H7 (cell line): ENCODE measurements at regions not wholly inside any gene's neighbourhood (a gene's known extent, or its start where the extent isn't known, plus 50 kb on each side); places are given as distances from the start of the nearest gene placed in this dataset.

Experiments
- DNase-seq: peaks from one replicate; pipeline ENCODE4 v3.0.0; 2012
- H3K27me3 ChIP-seq: 2 replicates; pipeline ENCODE4 v1.6.0; 2011; ENCODE audit warnings: mild to moderate bottlenecking, low read length; ENCODE audit not compliant: control insufficient read depth, insufficient read depth
- H3K36me3 ChIP-seq: replicated peaks from 2 replicates; pipeline ENCODE4 v1.5.1; 2011; ENCODE audit warnings: low read length; ENCODE audit not compliant: control insufficient read depth, insufficient read depth
- H3K4me3 ChIP-seq: 2 replicates; pipeline ENCODE4 v1.5.1; 2011; ENCODE audit warnings: low read depth, mild to moderate bottlenecking, control low read depth, low read length, moderate library complexity; ENCODE audit not compliant: insufficient read depth

GRCh38 chr7:10308276-10308675 lies 665.4 kb upstream of the PHF14 start:
- Histone ChIP-seq H3K36me3 (no peaks in the 10 kb centered on the region), H3K27me3 (no peaks in the 10 kb centered on the region), H3K4me3 (no peak overlapping the region)
- no peak for DNase-seq

GRCh38 chr7:10312942-10313341 lies 660.7 kb upstream of the PHF14 start:
- H3K27me3 ChIP-seq, result no peaks in the 10 kb centered on the region
- DNase-seq, result no peak
- H3K36me3 ChIP-seq, result no peaks in the 10 kb centered on the region
- no peak overlapping the region for H3K4me3 ChIP-seq

- Histone ChIP-seq H3K4me3 (no peak overlapping the region), H3K27me3 (no peaks in the 10 kb centered on the region)
- DNase-seq, result no peak
Observed at GRCh38 chr7:10315881-10316280, 657.8 kb upstream of the PHF14 start.

GRCh38 chr7:10316488-10316887 lies 657.2 kb upstream of the PHF14 start:
- Histone ChIP-seq H3K4me3 (no peak overlapping the region), H3K27me3 (no peaks in the 10 kb centered on the region), H3K36me3 (no peaks in the 10 kb centered on the region)
- DNase-seq, result no peak

More at GRCh38 chr7:10315881-10316280, 657.8 kb upstream of the PHF14 start:
- no peaks in the 10 kb centered on the region for H3K36me3 ChIP-seq

GRCh38 chr7:10325395-10325794 lies 648.3 kb upstream of the PHF14 start:
- DNase-seq, result no peak

GRCh38 chr7:10343108-10343507 lies 630.6 kb upstream of the PHF14 start:
- Histone ChIP-seq H3K36me3 (no peaks in the 10 kb centered on the region), H3K4me3 (no peak overlapping the region), H3K27me3 (no peaks in the 10 kb centered on the region)
- DNase-seq, result no peak

More at GRCh38 chr7:10325395-10325794, 648.3 kb upstream of the PHF14 start:
- Histone ChIP-seq H3K4me3 (no peak overlapping the region), H3K36me3 (no peaks in the 10 kb centered on the region), H3K27me3 (no peaks in the 10 kb centered on the region)

- no peaks in the 10 kb centered on the region for H3K27me3 ChIP-seq
- DNase-seq, result no peak
- no peaks in the 10 kb centered on the region for H3K36me3 ChIP-seq
- no peak overlapping the region for H3K4me3 ChIP-seq
Observed at GRCh38 chr7:10346032-10346431, 627.6 kb upstream of the PHF14 start.

GRCh38 chr7:10355816-10356215 lies 617.9 kb upstream of the PHF14 start:
- H3K27me3 ChIP-seq, result no peaks in the 10 kb centered on the region
- H3K4me3 ChIP-seq, result no peak overlapping the region
- no peak for DNase-seq
- no peaks in the 10 kb centered on the region for H3K36me3 ChIP-seq

GRCh38 chr7:10360050-10360449 lies 613.6 kb upstream of the PHF14 start:
- H3K27me3 ChIP-seq, result no peaks in the 10 kb centered on the region
- DNase-seq, result no peak
- H3K36me3 ChIP-seq, result no peaks in the 10 kb centered on the region
- no peak overlapping the region for H3K4me3 ChIP-seq

- no peak for DNase-seq
- H3K36me3 ChIP-seq, result no peaks in the 10 kb centered on the region
- H3K4me3 ChIP-seq, result no peak overlapping the region
- no peaks in the 10 kb centered on the region for H3K27me3 ChIP-seq
Observed at GRCh38 chr7:10401793-10402192, 571.9 kb upstream of the PHF14 start.

- H3K4me3 ChIP-seq, result no peak overlapping the region
- no peak for DNase-seq
- H3K27me3 ChIP-seq, result no peaks in the 10 kb centered on the region
Observed at GRCh38 chr7:10412422-10413019, 561.2 kb upstream of the PHF14 start.

GRCh38 chr7:10418985-10419384 lies 554.7 kb upstream of the PHF14 start:
- Histone ChIP-seq H3K27me3 (no peaks in the 10 kb centered on the region), H3K4me3 (no peak overlapping the region), H3K36me3 (no peaks in the 10 kb centered on the region)
- no peak for DNase-seq

More at GRCh38 chr7:10412422-10413019, 561.2 kb upstream of the PHF14 start:
- no peaks in the 10 kb centered on the region for H3K36me3 ChIP-seq

GRCh38 chr7:10429031-10429430 lies 544.6 kb upstream of the PHF14 start:
- no peaks in the 10 kb centered on the region for H3K36me3 ChIP-seq
- H3K4me3 ChIP-seq, result no peak overlapping the region
- no peaks in the 10 kb centered on the region for H3K27me3 ChIP-seq
- no peak for DNase-seq

- no peaks in the 10 kb centered on the region for H3K36me3 ChIP-seq
- H3K4me3 ChIP-seq, result no peak overlapping the region
- H3K27me3 ChIP-seq, result no peaks in the 10 kb centered on the region
- DNase-seq, result no peak
Observed at GRCh38 chr7:10429511-10429910, 544.2 kb upstream of the PHF14 start.

GRCh38 chr7:10436302-10436701 lies 537.4 kb upstream of the PHF14 start:
- Histone ChIP-seq H3K36me3 (no peaks in the 10 kb centered on the region), H3K4me3 (no peak overlapping the region), H3K27me3 (no peaks in the 10 kb centered on the region)
- DNase-seq, result no peak

GRCh38 chr7:10439027-10439426 lies 534.6 kb upstream of the PHF14 start:
- Histone ChIP-seq H3K4me3 (no peak overlapping the region), H3K36me3 (no peaks in the 10 kb centered on the region), H3K27me3 (no peaks in the 10 kb centered on the region)
- DNase-seq, result no peak
